GM18858 (cell line): ENCODE measurements at regions not wholly inside any gene's neighbourhood (a gene's known extent, or its start where the extent isn't known, plus 50 kb on each side); places are given as distances from the start of the nearest gene placed in this dataset.

ENCODE experiments used
- ATAC-seq: cut with Tn5 transposase; IDR thresholded peaks from one replicate; pipeline ENCODE4 v1.9.1; 2021; ENCODE audit not compliant: unreplicated experiment

- no peak for ATAC-seq
Observed at GRCh38 chr12:13451776-13452175, 255.2 kb downstream of the EMP1 start.

GRCh38 chr12:13450231-13451080, 253.9 kb downstream of the EMP1 start:
- ATAC-seq: no peak

DNA sequence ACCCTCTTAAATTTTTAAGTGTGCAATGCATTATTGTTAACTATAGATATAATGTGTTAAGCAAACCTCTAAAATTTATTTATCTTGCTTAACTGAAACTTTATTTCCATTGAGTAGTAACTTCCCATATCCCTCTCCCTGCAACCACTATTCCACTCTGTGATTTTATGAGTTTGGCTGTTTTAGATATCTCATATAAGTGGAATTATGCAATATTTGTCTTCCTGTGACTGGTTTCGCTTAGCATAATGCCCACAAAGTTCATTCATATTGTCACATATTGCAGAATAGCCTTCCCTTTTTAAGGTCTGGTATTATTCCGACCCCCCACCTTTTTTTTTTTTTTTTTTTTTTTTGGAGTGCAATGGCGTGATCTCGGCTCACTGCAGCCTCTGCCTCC, 247.6 kb downstream of the EMP1 start:
- no peak for ATAC-seq

DNA sequence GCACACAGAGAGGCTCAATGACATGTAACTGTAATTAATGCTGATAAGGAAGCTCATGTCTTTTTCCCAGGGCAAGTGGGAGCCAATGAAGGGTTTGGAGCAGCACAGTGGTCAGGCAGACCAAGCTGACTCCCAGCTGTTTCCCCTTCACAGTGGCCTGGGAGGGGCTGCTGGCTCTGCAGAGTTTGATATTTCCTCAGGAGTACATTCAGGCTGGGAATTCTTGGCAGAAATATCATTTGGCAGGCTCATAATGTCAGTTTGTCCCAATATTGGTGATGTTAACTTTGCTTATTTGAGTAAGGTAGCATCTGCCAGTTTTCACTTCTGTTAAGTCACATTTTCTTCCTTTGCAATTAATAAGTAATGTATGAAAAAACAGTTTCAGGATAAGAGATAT, 247.0 kb downstream of the EMP1 start:
- no peak for ATAC-seq

DNA sequence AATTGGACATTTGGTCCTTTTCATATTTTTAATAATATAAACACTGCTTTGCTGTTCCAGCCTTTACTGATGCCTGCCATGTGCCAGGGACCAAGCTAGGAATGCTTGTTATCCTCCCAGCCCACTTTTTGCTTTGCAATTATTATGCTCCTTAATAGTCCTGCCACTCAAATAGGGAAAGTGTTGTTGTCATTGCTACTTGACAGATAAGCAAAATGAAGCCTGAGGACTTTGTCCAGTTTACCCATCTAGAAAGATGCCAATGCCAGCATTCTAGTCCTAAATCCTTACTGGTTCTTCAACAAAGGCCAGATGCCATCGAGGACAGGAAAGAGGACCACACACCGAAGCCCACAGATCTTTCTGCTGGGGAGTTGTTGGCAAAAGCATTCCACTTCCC, 246.5 kb downstream of the EMP1 start:
- no peak for ATAC-seq

DNA sequence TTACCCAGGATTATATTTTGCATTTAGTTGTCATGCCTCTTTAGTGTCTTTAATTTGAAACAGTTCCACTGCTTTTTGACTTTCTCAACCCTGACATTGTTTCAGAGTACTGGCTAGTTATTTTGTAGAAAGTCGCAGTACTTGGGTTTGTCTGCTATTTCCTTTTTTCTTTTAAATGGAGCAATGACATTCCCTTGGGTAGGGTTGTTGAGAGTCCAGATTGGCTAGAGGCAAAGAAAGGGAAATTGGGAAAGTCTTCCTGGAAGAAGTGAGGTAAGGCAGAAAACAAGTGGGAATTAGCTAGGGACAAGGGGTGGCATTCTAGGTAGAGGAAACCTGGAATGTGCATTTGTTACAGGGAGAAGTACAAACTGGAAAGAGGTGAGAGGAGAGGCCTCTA, 245.9 kb downstream of the EMP1 start:
- ATAC-seq: no peak

GRCh38 chr12:13440844-13441243, 244.3 kb downstream of the EMP1 start:
- ATAC-seq: no peak

DNA sequence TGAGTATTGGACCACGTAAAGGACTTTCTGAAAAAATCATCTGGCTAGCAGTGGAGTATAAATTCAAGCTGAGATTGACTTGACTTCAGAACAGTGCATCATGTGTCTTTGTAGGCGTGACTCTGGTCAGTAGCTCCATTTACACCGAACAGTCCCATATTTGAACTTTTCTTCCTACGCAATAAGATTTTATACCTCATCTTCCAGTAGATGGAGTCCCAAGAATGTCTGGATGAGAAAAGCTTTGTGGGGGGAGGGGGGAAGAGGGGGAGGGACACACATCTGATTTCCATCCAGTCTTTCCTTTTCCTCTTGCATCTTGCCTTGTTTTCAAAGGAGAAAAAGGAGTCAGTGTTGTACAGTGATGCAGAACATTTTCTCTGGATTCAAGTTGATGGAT, 241.0 kb downstream of the EMP1 start:
- no peak for ATAC-seq

DNA sequence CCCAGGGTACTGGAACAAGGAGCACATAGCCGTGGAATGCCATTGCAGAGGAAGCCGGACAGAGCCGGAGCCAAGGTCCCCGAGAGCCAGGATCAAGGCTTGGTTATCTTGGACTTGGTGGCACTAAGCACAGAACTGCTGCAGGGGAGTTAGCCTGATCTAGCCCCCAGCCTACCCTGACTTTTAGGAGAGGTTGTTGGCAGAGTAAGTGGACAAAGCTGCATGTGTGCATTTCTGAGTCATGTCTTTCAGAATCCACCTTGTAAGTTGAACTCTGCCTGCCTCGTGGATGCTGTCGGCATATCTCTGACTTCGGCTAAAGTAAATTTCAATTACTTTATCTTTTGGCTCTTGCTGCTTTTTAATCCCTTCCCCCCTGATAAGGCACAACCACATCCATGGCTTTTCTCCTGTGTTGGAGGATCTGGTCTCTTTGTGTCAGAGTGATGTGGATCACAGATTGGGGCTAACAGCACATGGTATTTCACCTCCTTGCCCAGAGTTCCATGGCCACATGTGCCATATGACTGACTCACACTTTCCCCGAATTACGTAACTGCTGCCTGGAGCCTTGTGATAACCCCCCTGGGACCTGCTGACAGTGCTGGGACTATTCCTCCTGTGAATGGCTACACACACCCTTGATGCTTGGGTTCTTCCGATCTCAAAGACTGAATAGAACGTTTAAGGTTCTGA, 240.3 kb downstream of the EMP1 start:
- ATAC-seq: no peak

GRCh38 chr12:13436182-13436581, 239.7 kb downstream of the EMP1 start:
- no peak for ATAC-seq

DNA sequence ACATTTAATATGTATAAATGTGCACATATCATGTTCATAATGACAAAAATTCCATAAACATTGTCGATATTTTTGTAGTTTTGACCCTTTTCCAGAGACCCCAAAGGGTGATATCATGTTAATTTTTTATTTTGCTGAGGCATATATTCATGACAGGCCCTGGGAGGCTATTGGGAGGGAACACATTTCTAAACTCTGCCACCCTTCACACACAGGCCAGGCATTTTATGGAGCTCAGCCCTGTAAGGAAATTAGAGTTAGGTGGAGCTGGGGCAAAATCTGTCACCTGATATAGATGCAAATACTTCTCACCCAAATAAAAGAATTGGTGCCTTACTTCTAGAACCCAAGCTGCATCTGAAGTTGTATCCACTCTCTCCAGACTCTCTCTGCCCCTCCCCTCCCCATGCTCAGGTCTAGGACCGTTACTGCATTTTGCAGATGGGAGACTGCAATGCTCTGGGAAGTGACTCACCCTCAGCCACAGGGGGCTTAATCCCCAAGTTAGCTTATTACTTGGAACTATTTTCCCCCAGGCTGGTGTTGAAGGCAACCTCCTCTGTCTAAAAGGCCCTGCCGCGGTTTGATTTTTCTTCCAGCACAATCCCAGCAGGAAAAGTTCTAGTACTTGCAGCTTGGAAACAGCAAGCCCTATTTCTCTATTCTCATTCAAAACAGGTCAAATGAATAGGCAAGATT, 238.9 kb downstream of the EMP1 start:
- ATAC-seq: no peak

GRCh38 chr12:13433768-13434167, 237.2 kb downstream of the EMP1 start:
- ATAC-seq: no peak

GRCh38 chr12:13431041-13431440, 234.5 kb downstream of the EMP1 start:
- ATAC-seq: no peak

- ATAC-seq: no peak
Observed at GRCh38 chr12:13428538-13429265, 232.2 kb downstream of the EMP1 start.

DNA sequence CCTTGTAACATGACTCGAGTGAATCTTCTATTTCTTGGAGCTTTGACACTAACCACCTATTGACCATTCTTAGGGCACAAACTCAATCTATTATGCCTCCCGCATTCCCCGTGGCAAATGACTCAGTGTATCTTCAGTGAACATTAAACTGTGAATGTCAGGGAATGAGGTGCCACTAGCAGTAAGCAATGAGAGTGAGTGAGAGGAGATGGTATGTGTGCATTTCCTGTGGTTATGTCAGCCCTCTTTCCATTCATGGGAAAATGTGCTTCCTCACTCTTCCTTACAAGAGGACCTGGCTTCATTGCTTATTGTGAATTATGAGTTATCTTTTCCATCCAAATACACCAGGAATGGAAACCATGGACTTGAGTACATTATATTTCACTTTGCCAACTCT, 229.2 kb downstream of the EMP1 start:
- ATAC-seq: no peak

DNA sequence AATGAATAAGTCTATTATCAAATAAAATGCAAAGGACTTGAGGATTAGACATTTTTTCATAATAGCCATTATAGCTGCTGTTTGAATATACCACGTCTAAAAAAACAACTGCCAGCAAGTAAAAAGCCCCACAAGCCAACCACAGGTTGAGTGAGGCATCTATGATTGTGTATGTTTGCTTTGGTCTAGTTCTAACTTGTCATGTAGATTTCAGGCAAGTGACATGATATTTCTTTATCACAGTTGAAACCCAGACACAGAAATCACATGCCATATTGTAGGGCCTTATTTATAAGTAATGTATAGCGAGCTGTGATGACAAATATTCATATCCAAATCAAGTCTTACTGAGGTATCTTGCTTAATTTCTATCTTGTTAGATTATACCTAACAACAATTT, 225.8 kb downstream of the EMP1 start:
- no peak for ATAC-seq

DNA sequence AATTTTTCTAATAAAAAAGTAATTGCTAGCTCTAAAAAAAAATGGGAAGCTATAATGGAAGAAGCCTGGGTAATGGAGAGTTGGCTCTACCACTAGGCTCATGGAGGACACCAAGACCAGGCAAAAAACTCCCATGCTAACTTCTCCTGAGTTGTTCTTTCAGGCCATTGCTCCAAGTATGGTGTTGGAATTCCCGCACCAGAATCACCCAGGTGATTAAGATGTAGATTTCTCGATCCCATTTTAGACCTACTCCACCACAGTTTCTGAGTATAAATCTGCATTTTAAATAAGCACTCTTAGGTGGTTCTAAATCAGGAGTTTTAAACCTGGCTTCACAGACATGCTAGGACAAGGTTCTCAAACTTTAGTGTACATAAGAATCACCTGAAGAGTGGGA, 221.0 kb downstream of the EMP1 start:
- no peak for ATAC-seq

DNA sequence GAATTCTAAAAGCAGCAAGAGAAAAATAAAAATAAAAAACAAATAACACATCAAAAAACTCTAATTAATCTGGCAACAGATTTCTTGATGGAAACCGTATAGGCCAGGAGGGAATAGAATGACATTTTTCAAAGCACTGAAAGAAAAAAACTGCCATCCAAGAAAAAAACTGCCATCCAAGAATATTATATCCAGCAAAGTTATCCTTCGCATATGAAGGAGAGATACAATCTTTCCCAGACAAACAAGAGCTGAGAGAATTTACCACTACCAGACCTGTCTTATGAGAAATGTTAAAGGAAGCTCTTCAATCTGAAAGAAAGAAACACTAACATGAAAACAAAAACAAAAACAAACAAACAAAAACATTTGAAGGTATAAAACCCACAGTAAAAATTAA, 214.8 kb downstream of the EMP1 start:
- no peak for ATAC-seq

DNA sequence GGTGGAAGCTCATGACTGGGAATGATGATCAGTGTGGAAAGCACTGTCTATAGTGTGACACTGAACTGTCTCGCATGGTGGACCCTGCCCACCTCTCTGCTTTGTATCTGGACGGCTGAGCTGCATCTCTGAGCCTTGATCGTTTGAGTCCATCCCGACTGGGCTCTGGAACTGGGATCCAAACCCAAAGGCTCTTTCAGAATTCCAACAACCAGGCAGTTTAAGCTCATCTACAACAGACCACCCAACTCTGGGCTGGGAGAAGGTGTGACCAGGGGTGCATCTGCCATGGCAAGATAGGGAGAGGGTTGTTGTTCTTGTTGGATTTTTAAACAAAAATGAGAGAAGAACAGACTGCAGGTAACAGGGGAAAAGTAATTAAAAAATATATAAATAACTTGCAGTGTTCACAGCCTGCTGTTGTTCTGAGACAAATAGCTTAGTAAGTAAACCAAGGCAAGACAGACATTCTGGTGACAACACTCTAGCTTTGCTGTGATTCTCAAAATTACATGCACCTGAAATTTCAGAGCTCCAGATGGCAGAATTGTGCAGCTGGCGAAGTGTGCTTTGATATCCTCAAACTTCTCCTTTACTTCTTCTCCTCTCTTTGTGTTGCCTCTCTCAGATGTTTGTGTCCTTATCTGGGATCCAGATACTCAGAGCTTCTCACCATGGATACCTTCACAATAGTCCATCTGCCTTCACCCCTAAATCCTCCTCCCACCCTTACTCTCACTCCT, 209.6 kb downstream of the EMP1 start:
- no peak for ATAC-seq

- no peak for ATAC-seq
Observed at GRCh38 chr12:13404631-13405473, 208.3 kb downstream of the EMP1 start.
